ENCODE measurements at regions not wholly inside any gene's neighbourhood (a gene's known extent, or its start where the extent isn't known, plus 50 kb on each side); places are given as distances from the start of the nearest gene placed in this dataset.

GRCh38 chr3:81033185-81033584, 728.3 kb downstream of the GBE1 start:
- Histone ChIP-seq H3K4me1 (no peaks in the 10 kb centered on the region), H3K36me3 (no peaks in the 10 kb centered on the region), H3K4me3 (no peak overlapping the region), H3K27ac (no peak overlapping the region), H3K9me3 (peaks cover 0 to 2% of the 10 kb centered on the region in 2 donors), H3K27me3 (no peaks in the 10 kb centered on the region)
- TF ChIP-seq, protein P1, sequence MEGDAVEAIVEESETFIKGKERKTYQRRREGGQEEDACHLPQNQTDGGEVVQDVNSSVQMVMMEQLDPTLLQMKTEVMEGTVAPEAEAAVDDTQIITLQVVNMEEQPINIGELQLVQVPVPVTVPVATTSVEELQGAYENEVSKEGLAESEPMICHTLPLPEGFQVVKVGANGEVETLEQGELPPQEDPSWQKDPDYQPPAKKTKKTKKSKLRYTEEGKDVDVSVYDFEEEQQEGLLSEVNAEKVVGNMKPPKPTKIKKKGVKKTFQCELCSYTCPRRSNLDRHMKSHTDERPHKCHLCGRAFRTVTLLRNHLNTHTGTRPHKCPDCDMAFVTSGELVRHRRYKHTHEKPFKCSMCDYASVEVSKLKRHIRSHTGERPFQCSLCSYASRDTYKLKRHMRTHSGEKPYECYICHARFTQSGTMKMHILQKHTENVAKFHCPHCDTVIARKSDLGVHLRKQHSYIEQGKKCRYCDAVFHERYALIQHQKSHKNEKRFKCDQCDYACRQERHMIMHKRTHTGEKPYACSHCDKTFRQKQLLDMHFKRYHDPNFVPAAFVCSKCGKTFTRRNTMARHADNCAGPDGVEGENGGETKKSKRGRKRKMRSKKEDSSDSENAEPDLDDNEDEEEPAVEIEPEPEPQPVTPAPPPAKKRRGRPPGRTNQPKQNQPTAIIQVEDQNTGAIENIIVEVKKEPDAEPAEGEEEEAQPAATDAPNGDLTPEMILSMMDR (IDR thresholded peaks at IDR 0.05) = no peak
- DNase-seq = no peak
- intact Hi-C loops (cut with DNase I) = no loop called here
- ATAC-seq = no peak

GRCh38 chr3:81029861-81030260, 731.6 kb downstream of the GBE1 start:
- H3K27me3 ChIP-seq = no peaks in the 10 kb centered on the region
- TF ChIP-seq, protein P1 (IDR thresholded peaks at IDR 0.05) = no peak
- H3K4me1 ChIP-seq = no peaks in the 10 kb centered on the region
- H3K9me3 ChIP-seq = no peaks in the 10 kb centered on the region
- no peak overlapping the region for H3K4me3 ChIP-seq
- H3K36me3 ChIP-seq = no peaks in the 10 kb centered on the region
- DNase-seq (no peak), ATAC-seq (no peak)
- intact Hi-C loops (cut with DNase I) = no loop called here
- no peak overlapping the region for H3K27ac ChIP-seq

DNA sequence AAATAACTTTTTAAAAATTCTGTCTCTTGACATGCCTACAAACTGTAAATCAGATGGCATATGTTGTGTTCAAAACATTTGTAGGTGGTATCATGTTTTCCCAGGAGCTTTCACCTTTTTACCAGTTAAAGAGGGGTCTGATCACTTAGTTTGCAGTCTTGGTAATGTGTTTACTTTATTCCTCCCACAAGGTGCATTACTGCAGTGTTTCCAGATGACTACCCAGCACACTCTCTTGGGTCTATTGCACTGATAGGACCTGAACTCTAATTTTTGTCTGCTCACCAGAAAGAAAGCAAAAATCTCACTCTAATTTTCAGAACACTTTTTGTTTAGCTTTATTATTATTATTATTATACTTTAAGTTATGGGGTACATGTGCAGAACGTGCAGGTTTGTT, 734.1 kb downstream of the GBE1 start:
- no peaks in the 10 kb centered on the region for H3K36me3 ChIP-seq
- intact Hi-C loops (cut with DNase I) = no loop called here
- no peaks in the 10 kb centered on the region for H3K9me3 ChIP-seq
- H3K4me1 ChIP-seq = no peaks in the 10 kb centered on the region
- TF ChIP-seq, protein P1 (IDR thresholded peaks at IDR 0.05) = no peak
- DNase-seq (no peak), ATAC-seq (no peak)
- H3K4me3 ChIP-seq = no peak overlapping the region
- H3K27ac ChIP-seq = no peak overlapping the region
- H3K27me3 ChIP-seq = no peaks in the 10 kb centered on the region

DNA sequence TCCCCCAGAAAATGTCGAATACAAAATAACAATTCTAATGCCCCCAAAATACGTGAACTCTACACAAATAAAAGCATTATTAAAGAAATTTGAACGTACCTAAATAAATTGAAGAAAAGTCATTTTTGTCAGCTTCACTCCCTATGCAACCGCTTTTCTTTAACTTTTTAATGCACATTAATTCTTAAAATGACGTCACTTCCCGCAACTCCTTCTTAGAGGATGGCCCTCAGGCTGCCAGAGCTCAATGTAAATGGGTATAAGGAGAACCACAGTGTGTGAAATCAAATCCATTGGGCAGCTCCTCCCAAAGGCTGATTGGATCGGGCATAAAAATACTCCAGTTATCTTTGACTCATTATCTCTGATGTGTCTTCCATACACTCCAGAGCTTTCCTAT, 736.9 kb downstream of the GBE1 start:
- Histone ChIP-seq H3K27me3 (no peaks in the 10 kb centered on the region), H3K27ac (no peak overlapping the region), H3K9me3 (no peaks in the 10 kb centered on the region), H3K36me3 (no peaks in the 10 kb centered on the region), H3K4me3 (no peak overlapping the region), H3K4me1 (no peaks in the 10 kb centered on the region)
- intact Hi-C loops (cut with DNase I) = no loop called here
- DNase-seq = no peak
- no peak for ATAC-seq
- TF ChIP-seq, protein P1 (IDR thresholded peaks at IDR 0.05) = no peak

GRCh38 chr3:81022339-81022738, 739.1 kb downstream of the GBE1 start:
- TF ChIP-seq, protein P1 (IDR thresholded peaks at IDR 0.05) = no peak
- ATAC-seq (no peak), DNase-seq (no peak)
- H3K4me1 ChIP-seq = no peaks in the 10 kb centered on the region
- H3K27me3 ChIP-seq = no peaks in the 10 kb centered on the region
- H3K27ac ChIP-seq = no peak overlapping the region
- intact Hi-C loops (cut with DNase I) = no loop called here
- no peak overlapping the region for H3K4me3 ChIP-seq
- no peaks in the 10 kb centered on the region for H3K36me3 ChIP-seq
- H3K9me3 ChIP-seq = no peaks in the 10 kb centered on the region
